ENCODE measurements at regions not wholly inside any gene's neighbourhood (a gene's known extent, or its start where the extent isn't known, plus 50 kb on each side); places are given as distances from the start of the nearest gene placed in this dataset.
"Not testable (repeated sequence)": the region's sequence is repeated elsewhere in the genome, so short reads cannot be mapped to it uniquely, and the experiment has no call there.

GRCh38 chr17:54324813-54325212 is 502.1 kb downstream of the KIF2B start:
- H3K27ac ChIP-seq: no peak overlapping the region
- TF ChIP-seq CTCF (conservative IDR thresholded peaks at IDR 0.05) (no peak), ZFX (IDR thresholded peaks at IDR 0.05) (no peak)

DNA sequence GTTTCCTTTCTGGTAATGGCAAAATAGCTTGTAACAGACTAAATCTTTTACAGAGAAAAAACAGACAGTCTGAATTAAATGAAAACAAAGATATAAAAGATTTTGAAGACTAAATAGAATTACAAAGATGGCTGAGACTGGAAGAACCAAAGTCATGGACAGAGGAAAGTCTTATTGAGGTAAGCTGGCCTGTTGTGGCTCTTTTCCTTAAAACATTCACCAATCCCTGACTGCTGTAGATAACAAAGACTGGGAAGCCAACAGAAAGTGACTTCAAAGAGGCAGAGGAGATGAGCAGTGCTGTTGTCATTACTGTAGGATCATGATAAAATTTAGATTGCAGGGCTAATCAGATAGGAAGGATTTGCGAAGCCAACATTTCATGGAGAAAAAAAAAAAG is 517.0 kb downstream of the KIF2B start:
- H3K27ac ChIP-seq: no peak overlapping the region
- no peak for TF ChIP-seq ZFX (IDR thresholded peaks at IDR 0.05)
- TF ChIP-seq CTCF (conservative IDR thresholded peaks at IDR 0.05): no peak

DNA sequence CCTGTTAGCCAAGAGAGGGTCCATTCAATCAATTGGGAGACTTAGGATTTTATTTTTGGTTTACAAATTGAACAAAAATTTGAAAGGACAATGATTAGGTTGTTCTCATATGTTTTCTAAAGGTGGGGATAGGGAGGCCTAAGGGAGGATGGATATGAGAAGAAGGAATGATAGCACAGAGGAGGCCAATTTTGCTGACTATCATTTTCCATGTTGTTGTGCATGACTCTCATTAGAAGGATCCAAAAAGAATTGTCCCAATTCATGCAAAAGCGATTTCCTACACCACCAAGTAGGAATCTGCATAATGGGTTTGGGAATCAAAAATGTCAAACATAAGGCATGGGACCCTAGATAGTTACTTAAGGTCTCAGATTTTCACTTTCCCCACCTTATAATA is 524.8 kb downstream of the KIF2B start:
- TF ChIP-seq ZFX (IDR thresholded peaks at IDR 0.05): no peak

GRCh38 chr17:54348234-54348633 is 525.5 kb downstream of the KIF2B start:
- H3K27ac ChIP-seq: no peak overlapping the region
- no peak for TF ChIP-seq ZFX (IDR thresholded peaks at IDR 0.05)
- TF ChIP-seq CTCF (conservative IDR thresholded peaks at IDR 0.05): no peak

More for the DNA sequence above, 524.8 kb downstream of the KIF2B start:
- no peak overlapping the region for H3K27ac ChIP-seq

DNA sequence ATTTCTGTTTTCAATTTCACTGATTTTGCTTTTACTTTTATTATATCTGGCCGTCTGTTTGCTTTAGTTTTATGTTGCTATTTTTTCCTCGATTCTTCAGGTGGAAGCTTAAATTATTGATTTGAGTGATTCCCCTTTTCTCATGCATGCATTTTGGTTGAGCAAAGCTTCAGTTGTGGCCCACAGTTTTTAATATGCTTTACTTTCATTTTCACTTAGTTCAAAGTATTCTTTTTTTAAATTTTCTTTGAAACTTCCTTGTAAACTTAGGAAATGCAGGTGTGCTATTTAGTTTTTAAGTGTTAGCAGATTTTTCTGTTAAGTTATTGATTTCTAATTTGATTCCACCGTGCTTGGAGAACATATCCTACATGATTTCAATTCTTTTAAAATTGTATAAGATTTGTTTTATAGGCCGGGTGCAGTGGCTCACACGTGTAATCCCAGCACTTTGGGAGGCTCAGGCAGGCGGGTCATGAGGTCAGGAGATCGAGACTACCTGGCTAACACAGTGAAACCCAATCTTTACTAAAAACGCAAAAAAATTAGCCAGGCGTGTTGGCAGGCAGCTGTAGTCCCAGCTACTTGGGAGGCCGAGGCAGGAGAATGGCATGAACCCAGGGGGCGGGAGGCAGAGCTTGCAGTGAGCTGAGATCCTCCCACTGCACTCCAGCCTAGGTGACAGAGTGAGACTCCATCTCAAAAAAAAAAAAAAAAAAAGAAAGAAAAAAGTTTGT is 531.2 kb downstream of the KIF2B start:
- no peak overlapping the region for H3K27ac ChIP-seq
- no peak for TF ChIP-seq CTCF (conservative IDR thresholded peaks at IDR 0.05)
- no peak for TF ChIP-seq ZFX (IDR thresholded peaks at IDR 0.05)

GRCh38 chr17:54361073-54361472 is 538.3 kb downstream of the KIF2B start:
- H3K27ac ChIP-seq: not testable (repeated sequence)

- no peak overlapping the region for H3K27ac ChIP-seq
- TF ChIP-seq CTCF (conservative IDR thresholded peaks at IDR 0.05): no peak
- TF ChIP-seq ZFX (IDR thresholded peaks at IDR 0.05): no peak
Measured at GRCh38 chr17:54368906-54369305, 531.7 kb upstream of the TOM1L1 start.

- TF ChIP-seq ZFX (IDR thresholded peaks at IDR 0.05) (no peak), CTCF (conservative IDR thresholded peaks at IDR 0.05) (no peak)
- no peak overlapping the region for H3K27ac ChIP-seq
Measured at GRCh38 chr17:54372069-54372749, 528.4 kb upstream of the TOM1L1 start.

All from C4-2B (cell line).